ENCODE measurements at regions not wholly inside any gene's neighbourhood (a gene's known extent, or its start where the extent isn't known, plus 50 kb on each side); places are given as distances from the start of the nearest gene placed in this dataset.

- no peak for DNase-seq
Measured at GRCh38 chr2:176746411-176746810, 466.2 kb upstream of the HNRNPA3 start.

GRCh38 chr2:176747506-176747905, 465.1 kb upstream of the HNRNPA3 start:
- no peak for DNase-seq

- no peak for DNase-seq
Measured at GRCh38 chr2:176747928-176748327, 464.7 kb upstream of the HNRNPA3 start.

- no peak for DNase-seq
Measured at GRCh38 chr2:176748662-176749061, 463.9 kb upstream of the HNRNPA3 start.

GRCh38 chr2:176751314-176752227, 461.0 kb upstream of the HNRNPA3 start:
- DNase-seq: no peak

GRCh38 chr2:176752295-176752694, 460.3 kb upstream of the HNRNPA3 start:
- no peak for DNase-seq

- DNase-seq: no peak
Measured at GRCh38 chr2:176753205-176753604, 459.4 kb upstream of the HNRNPA3 start.

- DNase-seq: no peak
Measured at GRCh38 chr2:176753752-176754474, 458.7 kb upstream of the HNRNPA3 start.

GRCh38 chr2:176755537-176756135, 457.0 kb upstream of the HNRNPA3 start:
- DNase-seq: no peak

- no peak for DNase-seq
Measured at GRCh38 chr2:176758426-176758825, 454.2 kb upstream of the HNRNPA3 start.

- no peak for DNase-seq
Measured at GRCh38 chr2:176760439-176760838, 452.2 kb upstream of the HNRNPA3 start.

- DNase-seq: no peak
Measured at GRCh38 chr2:176763130-176763529, 449.5 kb upstream of the HNRNPA3 start.

- no peak for DNase-seq
Measured at GRCh38 chr2:176763851-176764404, 448.7 kb upstream of the HNRNPA3 start.

GRCh38 chr2:176764921-176765320, 447.7 kb upstream of the HNRNPA3 start:
- DNase-seq: no peak

- no peak for DNase-seq
Measured at GRCh38 chr2:176766005-176766404, 446.6 kb upstream of the HNRNPA3 start.

- DNase-seq: peak; percentile 37
Measured at GRCh38 chr2:176768185-176768584, 444.4 kb upstream of the HNRNPA3 start.

GRCh38 chr2:176769021-176769420, 443.6 kb upstream of the HNRNPA3 start:
- no peak for DNase-seq

- no peak for DNase-seq
Measured at GRCh38 chr2:176769499-176770370, 442.9 kb upstream of the HNRNPA3 start.

GRCh38 chr2:176772816-176773215, 439.8 kb upstream of the HNRNPA3 start:
- no peak for DNase-seq

GRCh38 chr2:176774766-176775451, 437.7 kb upstream of the HNRNPA3 start:
- DNase-seq: no peak

GRCh38 chr2:176777262-176777661, 435.3 kb upstream of the HNRNPA3 start:
- DNase-seq: no peak

- no peak for DNase-seq
Measured at GRCh38 chr2:176779917-176780316, 432.7 kb upstream of the HNRNPA3 start.

Data from NCI-H2029 treated with DMSO at 0.1 percent for 48 hours (cell line).